ENCODE measurements at regions not wholly inside any gene's neighbourhood (a gene's known extent, or its start where the extent isn't known, plus 50 kb on each side); places are given as distances from the start of the nearest gene placed in this dataset.

DNA sequence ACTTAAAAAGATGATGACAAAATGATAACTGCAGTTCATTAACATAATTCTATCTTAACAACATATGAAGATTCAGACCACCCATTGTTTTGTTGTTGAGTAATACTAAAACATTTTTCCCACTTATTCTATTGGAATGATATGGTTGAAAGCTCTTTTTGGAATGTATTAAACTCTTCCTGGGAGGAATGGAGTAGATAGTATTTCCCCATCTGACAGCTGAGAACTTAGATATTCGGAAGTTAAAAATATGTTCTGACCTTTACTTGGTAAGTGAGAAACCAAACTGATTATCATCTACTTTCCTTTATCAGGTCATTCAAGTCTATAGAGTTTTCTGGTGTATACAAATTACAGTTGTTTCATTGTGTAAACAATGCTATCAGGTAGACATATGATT lies 452.9 kb downstream of the CSNK1G3 start:
- in situ Hi-C loops (cut with HindIII; ENCODE audit: extremely low pct_ligation_motif_present, low pct_unique_long_range_greater_than_20kb) (no loop called here), intact Hi-C loops (cut with micrococcal nuclease; ENCODE audit: unreplicated experiment) (no loop called here)
- CTCF ChIA-PET (ENCODE audit: low intra/inter-chr PET ratio, low total read pairs): no interaction called here
- Histone ChIP-seq H3K79me2 (ENCODE audit: insufficient read depth, low read length) (no peaks in the 10 kb centered on the region), H3K9me3 (ENCODE audit: low read length) (peaks cover 6% of the 10 kb centered on the region; the same call in 1 of the 2 replicates), H3K9ac (ENCODE audit: insufficient read depth, low read depth, low read length) (no peak overlapping the region), H2AFZ (ENCODE audit: low read length) (no peak overlapping the region), H4K20me1 (ENCODE audit: insufficient read depth, low read length) (no peaks in the 10 kb centered on the region), H3K4me2 (ENCODE audit: low read depth, low read length) (no peak overlapping the region), H3K36me3 (replicated peaks in 1 of 2; ENCODE audit: control insufficient read depth in 1 of 2, insufficient read depth in 2 of 2, low read length in 2 of 2) (no peaks in the 10 kb centered on the region), H3K27me3 (ENCODE audit: control insufficient read depth in 1 of 2, insufficient read depth in 2 of 2, low read length in 2 of 2) (no peaks in the 10 kb centered on the region; a peak in 1 of 5 replicates), H3K4me3 (replicated peaks in 1 of 3; ENCODE audit: insufficient read depth in 1 of 3, low read depth in 2 of 3, low read length in 3 of 3) (no peak overlapping the region), H3K4me1 (ENCODE audit: insufficient read depth, low read length) (peaks cover 7% of the 10 kb centered on the region), H3K27ac (ENCODE audit: extremely low read length, insufficient read depth, low read length) (no peak overlapping the region)
- 3% methylated on average over 1 of the region's 1 CpG for WGBS (ENCODE audit: low lambda C conversion rate)
- POLR2A ChIA-PET: no interaction called here
- FAIRE-seq (no peak), ATAC-seq (no peak), DNase-seq (ENCODE audit: low spot score) (no peak)
- no TSS peak for BruUV-seq (replicated peaks)
- TF ChIP-seq, protein P1, sequence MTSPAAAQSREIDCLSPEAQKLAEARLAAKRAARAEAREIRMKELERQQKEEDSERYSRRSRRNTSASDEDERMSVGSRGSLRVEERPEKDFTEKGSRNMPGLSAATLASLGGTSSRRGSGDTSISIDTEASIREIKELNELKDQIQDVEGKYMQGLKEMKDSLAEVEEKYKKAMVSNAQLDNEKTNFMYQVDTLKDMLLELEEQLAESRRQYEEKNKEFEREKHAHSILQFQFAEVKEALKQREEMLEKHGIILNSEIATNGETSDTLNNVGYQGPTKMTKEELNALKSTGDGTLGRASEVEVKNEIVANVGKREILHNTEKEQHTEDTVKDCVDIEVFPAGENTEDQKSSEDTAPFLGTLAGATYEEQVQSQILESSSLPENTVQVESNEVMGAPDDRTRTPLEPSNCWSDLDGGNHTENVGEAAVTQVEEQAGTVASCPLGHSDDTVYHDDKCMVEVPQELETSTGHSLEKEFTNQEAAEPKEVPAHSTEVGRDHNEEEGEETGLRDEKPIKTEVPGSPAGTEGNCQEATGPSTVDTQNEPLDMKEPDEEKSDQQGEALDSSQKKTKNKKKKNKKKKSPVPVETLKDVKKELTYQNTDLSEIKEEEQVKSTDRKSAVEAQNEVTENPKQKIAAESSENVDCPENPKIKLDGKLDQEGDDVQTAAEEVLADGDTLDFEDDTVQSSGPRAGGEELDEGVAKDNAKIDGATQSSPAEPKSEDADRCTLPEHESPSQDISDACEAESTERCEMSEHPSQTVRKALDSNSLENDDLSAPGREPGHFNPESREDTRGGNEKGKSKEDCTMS (CRISPR knock-in tag; conservative IDR thresholded peaks at IDR 0.05): no peak
- TF ChIP-seq SETDB1 (CRISPR knock-in tag; IDR thresholded peaks at IDR 0.05; ENCODE audit: borderline replicate concordance) (no peak), PRDM4 (CRISPR knock-in tag; IDR thresholded peaks at IDR 0.05; ENCODE audit: borderline replicate concordance) (no peak), TBX3 (IDR thresholded peaks at IDR 0.05; ENCODE audit: borderline replicate concordance) (no peak), TP53 (CRISPR knock-in tag; conservative IDR thresholded peaks at IDR 0.05) (no peak), ZNF317 (CRISPR knock-in tag; IDR thresholded peaks at IDR 0.05) (no peak), MNT (IDR thresholded peaks at IDR 0.05) (no peak), ZNF124 (CRISPR knock-in tag; IDR thresholded peaks at IDR 0.05) (no peak), ZNF530 (CRISPR knock-in tag; IDR thresholded peaks at IDR 0.05; ENCODE audit: low read depth) (no peak), SRSF4 (IDR thresholded peaks at IDR 0.05; ENCODE audit: low read depth, low read length, poor library complexity, severe bottlenecking) (no peak), PAX8 (CRISPR knock-in tag; IDR thresholded peaks at IDR 0.05; ENCODE audit: borderline replicate concordance) (no peak)
- TF ChIP-seq, protein P2, sequence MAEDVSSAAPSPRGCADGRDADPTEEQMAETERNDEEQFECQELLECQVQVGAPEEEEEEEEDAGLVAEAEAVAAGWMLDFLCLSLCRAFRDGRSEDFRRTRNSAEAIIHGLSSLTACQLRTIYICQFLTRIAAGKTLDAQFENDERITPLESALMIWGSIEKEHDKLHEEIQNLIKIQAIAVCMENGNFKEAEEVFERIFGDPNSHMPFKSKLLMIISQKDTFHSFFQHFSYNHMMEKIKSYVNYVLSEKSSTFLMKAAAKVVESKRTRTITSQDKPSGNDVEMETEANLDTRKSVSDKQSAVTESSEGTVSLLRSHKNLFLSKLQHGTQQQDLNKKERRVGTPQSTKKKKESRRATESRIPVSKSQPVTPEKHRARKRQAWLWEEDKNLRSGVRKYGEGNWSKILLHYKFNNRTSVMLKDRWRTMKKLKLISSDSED (CRISPR knock-in tag; IDR thresholded peaks at IDR 0.05): no peak
